DOHH2 (cell line): ENCODE measurements at regions not wholly inside any gene's neighbourhood (a gene's known extent, or its start where the extent isn't known, plus 50 kb on each side); places are given as distances from the start of the nearest gene placed in this dataset.

Experiments
- EZH2phosphoT487 ChIP-seq: fragments of 200-600 bp; sonication (generic); IDR thresholded peaks from 2 replicates; pipeline ENCODE4 v1.6.1; 2017; ENCODE audit warnings: borderline replicate concordance, mild to moderate bottlenecking, antibody characterized with exemption, low read length, moderate library complexity, mixed read lengths
- TF ChIP-seq, protein P1 (sequence below): fragments of 200-600 bp; sonication (generic); IDR thresholded peaks from one replicate; pipeline ENCODE4 v1.5.1; 2014; ENCODE audit warnings: antibody characterized with exemption, mild to moderate bottlenecking, low read depth, low read length; ENCODE audit not compliant: poor library complexity, severe bottlenecking

DNA sequence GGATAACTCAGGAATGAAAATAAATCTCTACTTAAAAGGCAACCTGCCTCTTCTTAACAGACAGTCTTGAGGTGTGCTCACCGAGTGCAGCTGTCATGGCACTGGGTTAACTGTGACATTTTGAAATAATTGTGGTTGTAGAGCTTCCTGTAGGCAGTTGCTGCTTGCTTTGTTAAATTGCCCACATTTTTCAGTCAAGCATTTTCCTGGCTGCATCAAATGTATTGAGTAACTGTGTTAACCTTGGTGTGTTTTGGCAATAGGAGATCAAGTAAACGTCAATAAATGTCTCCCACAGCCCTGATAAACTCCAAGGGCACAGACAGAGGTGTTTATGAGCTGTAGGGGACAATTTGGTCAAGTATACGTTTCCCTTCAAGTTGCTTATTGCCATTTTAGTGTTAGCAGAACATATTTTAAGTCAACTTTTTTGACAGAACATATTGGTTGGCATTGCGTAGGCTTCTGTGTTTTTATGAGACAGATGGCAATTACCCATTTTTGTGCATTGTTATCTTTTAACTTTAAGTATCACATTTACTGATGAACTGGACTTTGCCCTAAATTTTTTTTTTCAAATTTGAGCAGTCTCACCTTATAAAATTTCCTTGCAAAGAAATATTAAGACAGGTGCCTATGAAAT is 527.4 kb downstream of the C4orf33 start:
- no peak for TF ChIP-seq EZH2phosphoT487
- TF ChIP-seq, protein P1, sequence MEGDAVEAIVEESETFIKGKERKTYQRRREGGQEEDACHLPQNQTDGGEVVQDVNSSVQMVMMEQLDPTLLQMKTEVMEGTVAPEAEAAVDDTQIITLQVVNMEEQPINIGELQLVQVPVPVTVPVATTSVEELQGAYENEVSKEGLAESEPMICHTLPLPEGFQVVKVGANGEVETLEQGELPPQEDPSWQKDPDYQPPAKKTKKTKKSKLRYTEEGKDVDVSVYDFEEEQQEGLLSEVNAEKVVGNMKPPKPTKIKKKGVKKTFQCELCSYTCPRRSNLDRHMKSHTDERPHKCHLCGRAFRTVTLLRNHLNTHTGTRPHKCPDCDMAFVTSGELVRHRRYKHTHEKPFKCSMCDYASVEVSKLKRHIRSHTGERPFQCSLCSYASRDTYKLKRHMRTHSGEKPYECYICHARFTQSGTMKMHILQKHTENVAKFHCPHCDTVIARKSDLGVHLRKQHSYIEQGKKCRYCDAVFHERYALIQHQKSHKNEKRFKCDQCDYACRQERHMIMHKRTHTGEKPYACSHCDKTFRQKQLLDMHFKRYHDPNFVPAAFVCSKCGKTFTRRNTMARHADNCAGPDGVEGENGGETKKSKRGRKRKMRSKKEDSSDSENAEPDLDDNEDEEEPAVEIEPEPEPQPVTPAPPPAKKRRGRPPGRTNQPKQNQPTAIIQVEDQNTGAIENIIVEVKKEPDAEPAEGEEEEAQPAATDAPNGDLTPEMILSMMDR, result no peak
